ENCODE measurements at regions not wholly inside any gene's neighbourhood (a gene's known extent, or its start where the extent isn't known, plus 50 kb on each side); places are given as distances from the start of the nearest gene placed in this dataset.

DNA sequence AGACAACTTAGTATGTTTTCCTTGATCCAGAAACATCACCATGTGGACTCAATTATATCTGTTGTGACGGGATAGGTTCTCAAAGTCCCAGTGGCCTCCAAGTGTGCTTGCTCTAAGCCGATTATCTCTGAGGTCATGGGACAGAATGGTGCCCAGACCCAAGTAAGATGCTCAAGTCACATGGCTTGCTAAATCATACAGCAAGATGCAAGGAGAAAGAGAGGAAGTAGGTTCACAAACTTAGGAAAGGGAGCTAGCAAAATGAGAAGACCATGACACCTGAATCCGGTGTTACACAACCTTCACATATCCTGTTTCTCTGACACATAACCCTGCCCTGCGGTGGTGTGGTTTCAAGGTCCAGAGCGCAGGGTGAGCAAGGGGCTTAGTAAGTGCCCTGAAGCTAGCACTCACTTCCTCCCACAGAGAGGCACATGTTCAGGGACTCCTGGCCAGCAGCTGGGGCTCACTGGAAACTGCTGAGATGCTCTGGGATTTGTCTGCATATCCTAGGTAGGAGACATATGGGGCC lies 590.9 kb upstream of the ANKRD30A start:
- FAIRE-seq (peak; percentile 8), DNase-seq (ENCODE audit: low read depth, low spot score) (peak; percentile 82)
- Histone ChIP-seq H2AFZ (ENCODE audit: low read depth, low read length) (no peak overlapping the region), H3K36me3 (ENCODE audit: control insufficient read depth in 2 of 2, extremely low read depth in 1 of 2, insufficient read depth in 2 of 2, low read length in 2 of 2) (no peaks in the 10 kb centered on the region), H4K20me1 (replicated peaks; ENCODE audit: control insufficient read depth, extremely low read depth, insufficient read depth, low read length) (no peaks in the 10 kb centered on the region), H3K9me3 (replicated peaks; ENCODE audit: control insufficient read depth, insufficient read depth, low read length) (no peaks in the 10 kb centered on the region), H3K4me2 (ENCODE audit: insufficient read depth, low read length) (no peak overlapping the region), H3K9me1 (replicated peaks; ENCODE audit: control insufficient read depth, extremely low read depth, insufficient read depth, low read length) (no peaks in the 10 kb centered on the region), H3K27me3 (ENCODE audit: control insufficient read depth in 2 of 2, insufficient read depth in 2 of 2, low read length in 2 of 2) (no peaks in the 10 kb centered on the region), H3K27ac (ENCODE audit: insufficient read depth, low read depth, low read length) (no peak overlapping the region), H3K4me3 (replicated peaks in 1 of 3; ENCODE audit: insufficient read depth in 1 of 3, low read depth in 1 of 3, low read length in 3 of 3) (no peak overlapping the region), H3K4me1 (ENCODE audit: control insufficient read depth, extremely low read depth, insufficient read depth, low read length) (peaks cover 28% of the 10 kb centered on the region), H3K79me2 (ENCODE audit: control insufficient read depth, insufficient read depth, low read length) (no peaks in the 10 kb centered on the region), H3K9ac (replicated peaks; ENCODE audit: extremely low read depth, insufficient read depth, low read length) (no peak overlapping the region)
- dilution Hi-C loops (cut with MboI; ENCODE audit: extremely low pct_ligation_motif_present, low sequenced_read_pairs) (no loop called here), intact Hi-C loops (cut with micrococcal nuclease) (no loop called here)
- no peak for TF ChIP-seq JUN (IDR thresholded peaks at IDR 0.05; ENCODE audit: borderline replicate concordance, insufficient read depth, insufficient read length, low read depth)
- TF ChIP-seq FOS (IDR thresholded peaks at IDR 0.05; ENCODE audit: borderline replicate concordance, insufficient read depth, low read length), result peak; percentile 92
- TF ChIP-seq, protein P1, sequence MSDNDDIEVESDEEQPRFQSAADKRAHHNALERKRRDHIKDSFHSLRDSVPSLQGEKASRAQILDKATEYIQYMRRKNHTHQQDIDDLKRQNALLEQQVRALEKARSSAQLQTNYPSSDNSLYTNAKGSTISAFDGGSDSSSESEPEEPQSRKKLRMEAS (IDR thresholded peaks at IDR 0.05; ENCODE audit: insufficient read depth, insufficient read length), result no peak
- peak; percentile 85 for TF ChIP-seq GATA2 (IDR thresholded peaks at IDR 0.05; ENCODE audit: insufficient read depth, insufficient read length, low read depth, low read length)
- TF ChIP-seq, protein P2, sequence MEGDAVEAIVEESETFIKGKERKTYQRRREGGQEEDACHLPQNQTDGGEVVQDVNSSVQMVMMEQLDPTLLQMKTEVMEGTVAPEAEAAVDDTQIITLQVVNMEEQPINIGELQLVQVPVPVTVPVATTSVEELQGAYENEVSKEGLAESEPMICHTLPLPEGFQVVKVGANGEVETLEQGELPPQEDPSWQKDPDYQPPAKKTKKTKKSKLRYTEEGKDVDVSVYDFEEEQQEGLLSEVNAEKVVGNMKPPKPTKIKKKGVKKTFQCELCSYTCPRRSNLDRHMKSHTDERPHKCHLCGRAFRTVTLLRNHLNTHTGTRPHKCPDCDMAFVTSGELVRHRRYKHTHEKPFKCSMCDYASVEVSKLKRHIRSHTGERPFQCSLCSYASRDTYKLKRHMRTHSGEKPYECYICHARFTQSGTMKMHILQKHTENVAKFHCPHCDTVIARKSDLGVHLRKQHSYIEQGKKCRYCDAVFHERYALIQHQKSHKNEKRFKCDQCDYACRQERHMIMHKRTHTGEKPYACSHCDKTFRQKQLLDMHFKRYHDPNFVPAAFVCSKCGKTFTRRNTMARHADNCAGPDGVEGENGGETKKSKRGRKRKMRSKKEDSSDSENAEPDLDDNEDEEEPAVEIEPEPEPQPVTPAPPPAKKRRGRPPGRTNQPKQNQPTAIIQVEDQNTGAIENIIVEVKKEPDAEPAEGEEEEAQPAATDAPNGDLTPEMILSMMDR (IDR thresholded peaks at IDR 0.05; ENCODE audit: extremely low read depth in 1 of 2, insufficient read depth in 1 of 2, low read depth in 1 of 2, low read length in 2 of 2), result no peak
- peak; percentile 57 for TF ChIP-seq MYC (IDR thresholded peaks at IDR 0.05; ENCODE audit: low read depth, low read length)
- peak; percentile 85 for TF ChIP-seq POLR2AphosphoS5 (IDR thresholded peaks at IDR 0.05; ENCODE audit: insufficient read depth, low read depth, low read length)
- no TSS peak for BruUV-seq (replicated peaks)
- POLR2A ChIA-PET, result no interaction called here
- CTCF ChIA-PET, result interaction anchor here (1.0 to 2.0 kb wide), 5 partner anchors 17 to 899 kb away, joined by 4 to 8 read pairs (median 5); no protein-coding TSS in a partner anchor

Measured in endothelial cell of umbilical vein (primary cell).